Stimulated activated CD4-positive, alpha-beta T cell treated with anti-CD3 and anti-CD28 coated beads, Interleukin-4, amount 100 ng/mL, for 48 hours (primary cell): ENCODE measurements at regions not wholly inside any gene's neighbourhood (a gene's known extent, or its start where the extent isn't known, plus 50 kb on each side); places are given as distances from the start of the nearest gene placed in this dataset.
"Not testable (repeated sequence)": the region's sequence is repeated elsewhere in the genome, so short reads cannot be mapped to it uniquely, and the experiment has no call there.

ENCODE experiments used
- DNase-seq, 2 donors: peaks; one replicate each; pipeline ENCODE4 v3.0.0-alpha.2; 2020; ENCODE audit warnings: low read depth in 2 of 2

DNA sequence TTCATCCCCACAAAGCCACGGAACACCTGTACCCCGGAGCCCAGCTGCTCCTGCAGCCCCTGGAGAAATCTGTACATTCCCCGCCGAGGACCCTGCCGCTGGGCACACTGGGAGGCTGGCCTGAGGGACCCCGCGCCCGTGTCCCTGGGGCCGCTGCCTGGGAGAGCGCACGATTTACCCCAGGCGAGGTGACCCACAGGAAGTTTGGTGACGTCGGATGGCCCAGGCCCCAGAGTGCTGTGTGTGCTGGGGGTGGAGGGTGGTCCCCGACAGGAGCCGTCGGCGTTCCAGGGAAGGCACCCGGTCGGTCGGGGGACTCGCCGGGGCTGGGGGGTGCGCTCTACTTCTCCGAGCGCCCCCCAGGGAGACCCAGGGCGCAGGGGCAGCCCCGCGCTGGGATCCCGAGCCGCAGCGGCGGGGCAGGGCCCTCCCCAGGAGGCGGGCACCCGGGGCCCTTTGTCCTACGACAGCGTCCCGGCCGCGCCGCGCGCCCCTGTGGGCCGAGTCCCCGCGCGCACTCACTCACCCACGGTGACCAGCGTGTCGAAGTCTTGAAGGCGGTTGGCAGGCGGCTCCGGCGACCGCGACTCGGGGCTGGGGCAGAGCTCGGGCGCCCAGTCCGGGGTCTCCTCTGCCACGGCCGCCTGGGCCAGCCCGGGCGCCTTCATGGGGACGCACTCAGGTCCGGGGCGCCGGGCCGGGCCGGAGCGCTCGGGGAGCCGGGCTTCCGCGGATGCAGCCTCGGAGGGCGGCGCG lies 206.4 kb upstream of the PRKX start:
- not testable (repeated sequence) for DNase-seq

- DNase-seq, result not testable (repeated sequence)
These were observed 201.4 kb upstream of the PRKX start for GRCh38 chrX:3914813-3915212.

DNA sequence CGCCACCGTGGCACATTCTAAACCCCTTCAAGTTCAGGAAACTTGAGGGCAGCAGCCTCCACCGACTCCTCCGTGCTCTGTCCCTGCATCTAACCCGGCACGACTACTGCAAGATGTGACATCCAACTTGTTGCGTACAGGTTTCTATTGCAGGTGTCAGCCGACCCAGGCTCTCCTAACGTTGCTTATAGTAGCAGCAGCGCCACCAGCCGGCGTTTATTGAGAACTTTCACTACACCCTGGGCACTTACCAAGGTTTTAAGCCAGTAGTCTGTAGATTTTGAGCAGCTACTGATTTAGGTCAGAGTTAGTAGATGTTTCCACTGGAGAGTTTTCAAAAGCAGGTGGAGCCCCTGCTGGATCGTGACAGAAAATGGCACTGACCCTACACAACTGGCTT lies 200.6 kb upstream of the PRKX start:
- DNase-seq, result not testable (repeated sequence)

DNA sequence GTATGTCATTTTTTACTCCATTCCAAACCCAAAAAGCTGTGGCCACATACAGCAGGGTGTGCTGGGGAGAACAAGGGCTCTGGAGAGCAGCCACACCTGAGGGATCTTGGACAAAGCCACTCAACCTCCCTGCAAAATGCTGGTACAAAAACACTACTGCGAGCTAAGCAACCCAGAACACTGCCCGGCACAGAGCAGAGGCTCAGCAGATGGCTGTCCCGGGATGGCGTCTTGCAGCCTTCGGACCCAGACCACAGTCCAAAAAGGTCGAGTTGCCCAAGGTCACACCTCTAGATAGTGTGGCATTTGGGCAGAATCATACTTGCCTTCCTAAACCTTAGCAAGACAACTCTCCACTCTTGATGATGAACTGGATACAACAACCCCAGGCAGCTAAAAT lies 197.6 kb upstream of the PRKX start:
- not testable (repeated sequence) for DNase-seq

GRCh38 chrX:3910611-3911010 lies 197.2 kb upstream of the PRKX start:
- DNase-seq, result not testable (repeated sequence)

GRCh38 chrX:3905522-3906258 lies 192.2 kb upstream of the PRKX start:
- DNase-seq, result not testable (repeated sequence)

- not testable (repeated sequence) for DNase-seq
These were observed 188.8 kb upstream of the PRKX start for GRCh38 chrX:3902222-3902621.

- DNase-seq, result not testable (repeated sequence)
These were observed 183.3 kb upstream of the PRKX start for GRCh38 chrX:3896755-3897154.

DNA sequence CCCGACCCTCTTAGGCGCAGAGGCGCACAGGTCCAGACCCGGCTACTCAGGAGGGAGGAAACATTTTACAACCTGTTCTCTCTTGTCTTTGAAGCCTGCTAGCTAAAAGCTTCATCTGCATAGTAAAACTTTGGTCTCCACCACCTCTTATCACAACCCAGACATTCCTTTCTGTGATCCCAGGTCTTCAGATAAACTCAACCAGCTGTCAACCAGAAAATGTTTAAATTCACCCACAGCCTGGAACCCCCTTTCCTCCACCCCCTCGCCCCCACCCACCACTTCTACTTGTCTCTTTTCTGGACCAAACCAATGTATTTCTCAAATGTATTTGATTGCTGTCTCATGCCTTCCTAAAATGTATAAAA lies 169.1 kb upstream of the PRKX start:
- not testable (repeated sequence) for DNase-seq

GRCh38 chrX:3881898-3882552 lies 168.6 kb upstream of the PRKX start:
- not testable (repeated sequence) for DNase-seq

DNA sequence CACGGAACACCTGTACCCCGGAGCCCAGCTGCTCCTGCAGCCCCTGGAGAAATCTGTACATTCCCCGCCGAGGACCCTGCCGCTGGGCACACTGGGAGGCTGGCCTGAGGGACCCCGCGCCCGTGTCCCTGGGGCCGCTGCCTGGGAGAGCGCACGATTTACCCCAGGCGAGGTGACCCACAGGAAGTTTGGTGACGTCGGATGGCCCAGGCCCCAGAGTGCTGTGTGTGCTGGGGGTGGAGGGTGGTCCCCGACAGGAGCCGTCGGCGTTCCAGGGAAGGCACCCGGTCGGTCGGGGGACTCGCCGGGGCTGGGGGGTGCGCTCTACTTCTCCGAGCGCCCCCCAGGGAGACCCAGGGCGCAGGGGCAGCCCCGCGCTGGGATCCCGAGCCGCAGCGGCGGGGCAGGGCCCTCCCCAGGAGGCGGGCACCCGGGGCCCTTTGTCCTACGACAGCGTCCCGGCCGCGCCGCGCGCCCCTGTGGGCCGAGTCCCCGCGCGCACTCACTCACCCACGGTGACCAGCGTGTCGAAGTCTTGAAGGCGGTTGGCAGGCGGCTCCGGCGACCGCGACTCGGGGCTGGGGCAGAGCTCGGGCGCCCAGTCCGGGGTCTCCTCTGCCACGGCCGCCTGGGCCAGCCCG lies 167.9 kb upstream of the PRKX start:
- not testable (repeated sequence) for DNase-seq

GRCh38 chrX:3876393-3876792 lies 162.9 kb upstream of the PRKX start:
- DNase-seq, result not testable (repeated sequence)

DNA sequence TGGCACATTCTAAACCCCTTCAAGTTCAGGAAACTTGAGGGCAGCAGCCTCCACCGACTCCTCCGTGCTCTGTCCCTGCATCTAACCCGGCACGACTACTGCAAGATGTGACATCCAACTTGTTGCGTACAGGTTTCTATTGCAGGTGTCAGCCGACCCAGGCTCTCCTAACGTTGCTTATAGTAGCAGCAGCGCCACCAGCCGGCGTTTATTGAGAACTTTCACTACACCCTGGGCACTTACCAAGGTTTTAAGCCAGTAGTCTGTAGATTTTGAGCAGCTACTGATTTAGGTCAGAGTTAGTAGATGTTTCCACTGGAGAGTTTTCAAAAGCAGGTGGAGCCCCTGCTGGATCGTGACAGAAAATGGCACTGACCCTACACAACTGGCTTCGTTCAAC lies 162.2 kb upstream of the PRKX start:
- DNase-seq, result not testable (repeated sequence)

GRCh38 chrX:3872226-3872879 lies 158.9 kb upstream of the PRKX start:
- DNase-seq, result not testable (repeated sequence)

GRCh38 chrX:3867067-3867831 lies 153.8 kb upstream of the PRKX start:
- DNase-seq, result not testable (repeated sequence)

- not testable (repeated sequence) for DNase-seq
These were observed 144.9 kb upstream of the PRKX start for GRCh38 chrX:3858332-3858731.

- not testable (repeated sequence) for DNase-seq
These were observed 130.2 kb upstream of the PRKX start for GRCh38 chrX:3843522-3844145.

GRCh38 chrX:3842822-3843521 lies 129.5 kb upstream of the PRKX start:
- DNase-seq, result not testable (repeated sequence)

GRCh38 chrX:3838754-3839153 lies 125.3 kb upstream of the PRKX start:
- not testable (repeated sequence) for DNase-seq
